HepG2 (cell line): ENCODE measurements at regions not wholly inside any gene's neighbourhood (a gene's known extent, or its start where the extent isn't known, plus 50 kb on each side); places are given as distances from the start of the nearest gene placed in this dataset.

ENCODE experiments used
- BORCS8-MEF2B ChIP-seq: sonication (generic); formaldehyde crosslinking; IDR thresholded peaks from 2 replicates; pipeline ENCODE4 v1.8.0; 2022; ENCODE audit warnings: mild to moderate bottlenecking, missing genetic modification reagents
- CEBPG ChIP-seq: IDR thresholded peaks from 2 replicates; pipeline ENCODE4 v1.6.1; 2016
- CREB1 ChIP-seq, 2 experiments: fragments of 450-650 bp in 1 of 2; IDR thresholded peaks; 2 replicates each; pipeline ENCODE4 v1.6.1; 2016 to 2017; ENCODE audit warnings: control low read depth in 1 of 2, mild to moderate bottlenecking in 1 of 2, missing compliant biosample characterization in 1 of 2, missing genetic modification characterization in 1 of 2
- ELF1 ChIP-seq: sonication (generic); formaldehyde crosslinking; IDR thresholded peaks from 2 replicates; pipeline ENCODE4 v1.4.0; 2020; ENCODE audit warnings: missing genetic modification reagents
- FOSL2 ChIP-seq: sonication (generic); formaldehyde crosslinking; IDR thresholded peaks from 2 replicates; pipeline ENCODE4 v1.4.0; 2020; ENCODE audit warnings: missing genetic modification reagents
- FUBP1 ChIP-seq: sonication (generic); formaldehyde crosslinking; IDR thresholded peaks from 2 replicates; pipeline ENCODE4 v1.5.1; 2020; ENCODE audit warnings: missing genetic modification reagents, mild to moderate bottlenecking, borderline replicate concordance
- HIC2 ChIP-seq: sonication (generic); formaldehyde crosslinking; IDR thresholded peaks from 2 replicates; pipeline ENCODE4 v1.9.0; 2022; ENCODE audit warnings: low read depth, missing genetic modification reagents
- IKZF5 ChIP-seq: IDR thresholded peaks from 2 replicates; pipeline ENCODE4 v1.6.1; 2018; ENCODE audit warnings: missing genetic modification reagents, mild to moderate bottlenecking, missing compliant biosample characterization
- KDM6A ChIP-seq: IDR thresholded peaks from 2 replicates; pipeline ENCODE4 v1.6.1; 2016; ENCODE audit warnings: low read depth
- MAFF ChIP-seq: IDR thresholded peaks from 2 replicates; pipeline ENCODE4 v1.6.1; 2011; ENCODE audit warnings: low read depth, low read length, improper control_type of control experiment
- MTA3 ChIP-seq: sonication (generic); formaldehyde crosslinking; IDR thresholded peaks from 2 replicates; pipeline ENCODE4 v1.4.0; 2020; ENCODE audit warnings: missing genetic modification reagents
- XRCC5 ChIP-seq: fragments of 200-400 bp; formaldehyde crosslinking; optimal IDR thresholded peaks from 2 replicates; pipeline ENCODE3; 2017; ENCODE audit warnings: mild to moderate bottlenecking, low read length
- ZNF143 ChIP-seq: sonication (generic); formaldehyde crosslinking; IDR thresholded peaks from 2 replicates; pipeline ENCODE4 v1.4.0; 2020; ENCODE audit warnings: missing genetic modification reagents
- ZNF549 ChIP-seq: sonication (generic); formaldehyde crosslinking; IDR thresholded peaks from 2 replicates; pipeline ENCODE4 v1.5.0; 2020; ENCODE audit warnings: missing genetic modification reagents
- ZNF644 ChIP-seq: IDR thresholded peaks from 2 replicates; pipeline ENCODE4 v1.6.1; 2016; ENCODE audit warnings: low read depth
- TF ChIP-seq, protein P1 (sequence below): sonication (generic); formaldehyde crosslinking; IDR thresholded peaks from 2 replicates; pipeline ENCODE4 v1.4.0; 2020; ENCODE audit warnings: low read depth, missing genetic modification reagents
- TF ChIP-seq, protein P2 (sequence below): sonication (generic); formaldehyde crosslinking; IDR thresholded peaks from 2 replicates; pipeline ENCODE4 v1.9.0; 2022; ENCODE audit warnings: missing genetic modification reagents, mild to moderate bottlenecking, borderline replicate concordance
- TF ChIP-seq, protein P3 (sequence below): sonication (generic); formaldehyde crosslinking; IDR thresholded peaks from 2 replicates; pipeline ENCODE4 v1.4.0; 2020; ENCODE audit warnings: mild to moderate bottlenecking, missing genetic modification reagents

- TF ChIP-seq FUBP1 (CRISPR knock-in tag) (no peak), XRCC5 (no peak), MAFF (no peak), BORCS8-MEF2B (CRISPR knock-in tag) (no peak), ZNF644 (CRISPR knock-in tag) (peak; percentile 26; the same call in 1 of the 2 replicates), ZNF143 (CRISPR knock-in tag) (no peak), KDM6A (CRISPR knock-in tag) (0 out of 2 replicates have a peak, but pooled peaks have one; percentile 18), IKZF5 (peak; percentile 30; the same call in 1 of the 2 replicates), ELF1 (CRISPR knock-in tag) (peak; percentile 39; the same call in 1 of the 2 replicates), CEBPG (peak; percentile 91), MTA3 (CRISPR knock-in tag) (no peak), FOSL2 (CRISPR knock-in tag) (peak; percentile 51), HIC2 (CRISPR knock-in tag) (no peak), CREB1 (IDR thresholded peaks at IDR 0.05) (0 out of 2 replicates have a peak, but pooled peaks have one; percentile 9), CREB1 (CRISPR knock-in tag; IDR thresholded peaks at IDR 0.05) (no peak), ZNF549 (CRISPR knock-in tag) (no peak)
- TF ChIP-seq, protein P1, sequence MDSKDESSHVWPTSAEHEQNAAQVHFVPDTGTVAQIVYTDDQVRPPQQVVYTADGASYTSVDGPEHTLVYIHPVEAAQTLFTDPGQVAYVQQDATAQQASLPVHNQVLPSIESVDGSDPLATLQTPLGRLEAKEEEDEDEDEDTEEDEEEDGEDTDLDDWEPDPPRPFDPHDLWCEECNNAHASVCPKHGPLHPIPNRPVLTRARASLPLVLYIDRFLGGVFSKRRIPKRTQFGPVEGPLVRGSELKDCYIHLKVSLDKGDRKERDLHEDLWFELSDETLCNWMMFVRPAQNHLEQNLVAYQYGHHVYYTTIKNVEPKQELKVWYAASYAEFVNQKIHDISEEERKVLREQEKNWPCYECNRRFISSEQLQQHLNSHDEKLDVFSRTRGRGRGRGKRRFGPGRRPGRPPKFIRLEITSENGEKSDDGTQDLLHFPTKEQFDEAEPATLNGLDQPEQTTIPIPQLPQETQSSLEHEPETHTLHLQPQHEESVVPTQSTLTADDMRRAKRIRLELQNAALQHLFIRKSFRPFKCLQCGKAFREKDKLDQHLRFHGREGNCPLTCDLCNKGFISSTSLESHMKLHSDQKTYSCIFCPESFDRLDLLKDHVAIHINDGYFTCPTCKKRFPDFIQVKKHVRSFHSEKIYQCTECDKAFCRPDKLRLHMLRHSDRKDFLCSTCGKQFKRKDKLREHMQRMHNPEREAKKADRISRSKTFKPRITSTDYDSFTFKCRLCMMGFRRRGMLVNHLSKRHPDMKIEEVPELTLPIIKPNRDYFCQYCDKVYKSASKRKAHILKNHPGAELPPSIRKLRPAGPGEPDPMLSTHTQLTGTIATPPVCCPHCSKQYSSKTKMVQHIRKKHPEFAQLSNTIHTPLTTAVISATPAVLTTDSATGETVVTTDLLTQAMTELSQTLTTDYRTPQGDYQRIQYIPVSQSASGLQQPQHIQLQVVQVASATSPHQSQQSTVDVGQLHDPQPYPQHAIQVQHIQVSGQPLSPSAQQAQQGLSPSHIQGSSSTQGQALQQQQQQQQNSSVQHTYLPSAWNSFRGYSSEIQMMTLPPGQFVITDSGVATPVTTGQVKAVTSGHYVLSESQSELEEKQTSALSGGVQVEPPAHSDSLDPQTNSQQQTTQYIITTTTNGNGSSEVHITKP, result 0 out of 2 replicates have a peak, but pooled peaks have one; percentile 30
- TF ChIP-seq, protein P2, sequence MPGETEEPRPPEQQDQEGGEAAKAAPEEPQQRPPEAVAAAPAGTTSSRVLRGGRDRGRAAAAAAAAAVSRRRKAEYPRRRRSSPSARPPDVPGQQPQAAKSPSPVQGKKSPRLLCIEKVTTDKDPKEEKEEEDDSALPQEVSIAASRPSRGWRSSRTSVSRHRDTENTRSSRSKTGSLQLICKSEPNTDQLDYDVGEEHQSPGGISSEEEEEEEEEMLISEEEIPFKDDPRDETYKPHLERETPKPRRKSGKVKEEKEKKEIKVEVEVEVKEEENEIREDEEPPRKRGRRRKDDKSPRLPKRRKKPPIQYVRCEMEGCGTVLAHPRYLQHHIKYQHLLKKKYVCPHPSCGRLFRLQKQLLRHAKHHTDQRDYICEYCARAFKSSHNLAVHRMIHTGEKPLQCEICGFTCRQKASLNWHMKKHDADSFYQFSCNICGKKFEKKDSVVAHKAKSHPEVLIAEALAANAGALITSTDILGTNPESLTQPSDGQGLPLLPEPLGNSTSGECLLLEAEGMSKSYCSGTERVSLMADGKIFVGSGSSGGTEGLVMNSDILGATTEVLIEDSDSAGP (CRISPR knock-in tag), result 0 out of 2 replicates have a peak, but pooled peaks have one; percentile 39
- TF ChIP-seq, protein P3, sequence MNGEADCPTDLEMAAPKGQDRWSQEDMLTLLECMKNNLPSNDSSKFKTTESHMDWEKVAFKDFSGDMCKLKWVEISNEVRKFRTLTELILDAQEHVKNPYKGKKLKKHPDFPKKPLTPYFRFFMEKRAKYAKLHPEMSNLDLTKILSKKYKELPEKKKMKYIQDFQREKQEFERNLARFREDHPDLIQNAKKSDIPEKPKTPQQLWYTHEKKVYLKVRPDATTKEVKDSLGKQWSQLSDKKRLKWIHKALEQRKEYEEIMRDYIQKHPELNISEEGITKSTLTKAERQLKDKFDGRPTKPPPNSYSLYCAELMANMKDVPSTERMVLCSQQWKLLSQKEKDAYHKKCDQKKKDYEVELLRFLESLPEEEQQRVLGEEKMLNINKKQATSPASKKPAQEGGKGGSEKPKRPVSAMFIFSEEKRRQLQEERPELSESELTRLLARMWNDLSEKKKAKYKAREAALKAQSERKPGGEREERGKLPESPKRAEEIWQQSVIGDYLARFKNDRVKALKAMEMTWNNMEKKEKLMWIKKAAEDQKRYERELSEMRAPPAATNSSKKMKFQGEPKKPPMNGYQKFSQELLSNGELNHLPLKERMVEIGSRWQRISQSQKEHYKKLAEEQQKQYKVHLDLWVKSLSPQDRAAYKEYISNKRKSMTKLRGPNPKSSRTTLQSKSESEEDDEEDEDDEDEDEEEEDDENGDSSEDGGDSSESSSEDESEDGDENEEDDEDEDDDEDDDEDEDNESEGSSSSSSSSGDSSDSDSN (CRISPR knock-in tag), result peak; percentile 59; the same call in 1 of the 2 replicates
These were observed 66.8 kb upstream of the ABL1 start (continued) for GRCh38 chr9:130768265-130768664.
